ENCODE measurements at regions not wholly inside any gene's neighbourhood (a gene's known extent, or its start where the extent isn't known, plus 50 kb on each side); places are given as distances from the start of the nearest gene placed in this dataset.

- TF ChIP-seq CTCF (IDR thresholded peaks at IDR 0.05 in 8 of 11, conservative IDR thresholded peaks at IDR 0.05 in 3 of 11) = no peak
- TF ChIP-seq POLR2A (IDR thresholded peaks at IDR 0.05) = no peak
Measured at GRCh38 chr16:74049027-74049426, 247.6 kb upstream of the PSMD7 start.

Data from spleen (tissue), 7 donors.